ENCODE measurements at regions not wholly inside any gene's neighbourhood (a gene's known extent, or its start where the extent isn't known, plus 50 kb on each side); places are given as distances from the start of the nearest gene placed in this dataset.

GRCh38 chr2:206212673-206213513 is 53.2 kb downstream of the EEF1B2 start:
- H3K4me3 Mint-ChIP-seq, result peak overlapping the region; percentile 89

DNA sequence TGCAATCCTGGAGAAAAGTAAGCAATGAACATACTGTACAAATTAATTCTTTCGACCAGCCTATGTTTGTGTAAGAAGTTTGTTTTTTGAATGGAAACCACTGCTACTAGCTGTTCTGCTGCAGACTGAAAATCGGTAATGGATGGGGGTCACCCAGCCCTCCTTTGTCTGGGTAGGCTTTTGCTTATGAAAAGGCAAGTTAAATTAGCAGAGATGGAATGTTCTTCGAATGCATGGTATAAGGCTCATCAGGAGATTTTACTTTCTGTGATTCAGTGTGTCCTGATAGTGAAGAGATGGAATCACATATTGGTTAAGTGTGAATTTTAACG is 53.8 kb downstream of the EEF1B2 start:
- TF ChIP-seq, protein P1, sequence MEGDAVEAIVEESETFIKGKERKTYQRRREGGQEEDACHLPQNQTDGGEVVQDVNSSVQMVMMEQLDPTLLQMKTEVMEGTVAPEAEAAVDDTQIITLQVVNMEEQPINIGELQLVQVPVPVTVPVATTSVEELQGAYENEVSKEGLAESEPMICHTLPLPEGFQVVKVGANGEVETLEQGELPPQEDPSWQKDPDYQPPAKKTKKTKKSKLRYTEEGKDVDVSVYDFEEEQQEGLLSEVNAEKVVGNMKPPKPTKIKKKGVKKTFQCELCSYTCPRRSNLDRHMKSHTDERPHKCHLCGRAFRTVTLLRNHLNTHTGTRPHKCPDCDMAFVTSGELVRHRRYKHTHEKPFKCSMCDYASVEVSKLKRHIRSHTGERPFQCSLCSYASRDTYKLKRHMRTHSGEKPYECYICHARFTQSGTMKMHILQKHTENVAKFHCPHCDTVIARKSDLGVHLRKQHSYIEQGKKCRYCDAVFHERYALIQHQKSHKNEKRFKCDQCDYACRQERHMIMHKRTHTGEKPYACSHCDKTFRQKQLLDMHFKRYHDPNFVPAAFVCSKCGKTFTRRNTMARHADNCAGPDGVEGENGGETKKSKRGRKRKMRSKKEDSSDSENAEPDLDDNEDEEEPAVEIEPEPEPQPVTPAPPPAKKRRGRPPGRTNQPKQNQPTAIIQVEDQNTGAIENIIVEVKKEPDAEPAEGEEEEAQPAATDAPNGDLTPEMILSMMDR (IDR thresholded peaks at IDR 0.05), result no peak
- DNase-seq, result no peak
- Mint-ChIP-seq H3K4me1 (ENCODE audit: low read depth) (peaks cover 41% of the 10 kb centered on the region), H3K27me3 (ENCODE audit: insufficient read depth) (peaks cover 7% of the 10 kb centered on the region; the same call in 1 of the 2 replicates), H3K36me3 (ENCODE audit: low read depth) (no peaks in the 10 kb centered on the region; the same call in 1 of the 2 replicates), H3K27ac (peak overlapping the region; percentile 73), H3K4me3 (peak overlapping the region; percentile 89), H3K9me3 (no peaks in the 10 kb centered on the region)

More at GRCh38 chr2:206212673-206213513, 53.2 kb downstream of the EEF1B2 start:
- H3K27ac Mint-ChIP-seq, result peak overlapping the region; percentile 73
- no peaks in the 10 kb centered on the region for H3K9me3 Mint-ChIP-seq
- DNase-seq, result peak; percentile 68
- H3K27me3 Mint-ChIP-seq (ENCODE audit: insufficient read depth), result peaks cover 5% of the 10 kb centered on the region; the same call in 1 of the 2 replicates
- TF ChIP-seq, protein P1 (IDR thresholded peaks at IDR 0.05), result peak; percentile 51
- H3K36me3 Mint-ChIP-seq (ENCODE audit: low read depth), result no peaks in the 10 kb centered on the region; the same call in 1 of the 2 replicates
- H3K4me1 Mint-ChIP-seq (ENCODE audit: low read depth), result peaks cover 38% of the 10 kb centered on the region

DNA sequence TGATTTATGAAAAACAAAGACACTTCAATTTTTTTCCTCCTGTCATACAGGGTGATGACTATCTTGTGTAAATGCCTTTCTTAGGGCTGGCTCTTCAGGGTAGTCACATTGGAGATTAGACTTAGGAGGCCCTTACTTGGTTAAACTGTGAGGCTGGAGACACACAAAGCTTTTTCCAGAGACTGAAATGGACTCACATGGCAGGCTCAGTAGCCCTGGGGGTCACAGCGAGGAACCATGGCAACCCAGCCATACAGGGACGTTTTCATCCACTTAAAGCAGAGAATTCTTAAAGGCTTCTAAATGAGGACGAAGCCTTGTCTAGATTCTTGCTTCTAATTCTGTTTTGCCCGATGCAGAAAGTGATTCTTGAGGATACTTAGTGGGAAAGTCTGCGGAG is 57.3 kb upstream of the ZDBF2 start:
- TF ChIP-seq, protein P1 (IDR thresholded peaks at IDR 0.05), result no peak

GRCh38 chr2:206217743-206218142 is 56.7 kb upstream of the ZDBF2 start:
- H3K4me1 Mint-ChIP-seq (ENCODE audit: low read depth), result peaks cover 21% of the 10 kb centered on the region
- peaks cover 15% of the 10 kb centered on the region for H3K27me3 Mint-ChIP-seq (ENCODE audit: insufficient read depth)
- TF ChIP-seq, protein P1 (IDR thresholded peaks at IDR 0.05), result no peak
- no peak overlapping the region for H3K27ac Mint-ChIP-seq
- no peaks in the 10 kb centered on the region for H3K36me3 Mint-ChIP-seq (ENCODE audit: low read depth)
- H3K4me3 Mint-ChIP-seq, result no peak overlapping the region
- peaks cover 4% of the 10 kb centered on the region; the same call in 1 of the 2 replicates for H3K9me3 Mint-ChIP-seq
- DNase-seq, result no peak

More for the DNA sequence above, 57.3 kb upstream of the ZDBF2 start:
- Mint-ChIP-seq H3K27me3 (ENCODE audit: insufficient read depth) (peaks cover 15% of the 10 kb centered on the region), H3K36me3 (ENCODE audit: low read depth) (no peaks in the 10 kb centered on the region), H3K4me3 (no peak overlapping the region), H3K9me3 (peaks cover 4% of the 10 kb centered on the region; the same call in 1 of the 2 replicates), H3K27ac (no peak overlapping the region), H3K4me1 (ENCODE audit: low read depth) (peaks cover 27% of the 10 kb centered on the region)
- no peak for DNase-seq

DNA sequence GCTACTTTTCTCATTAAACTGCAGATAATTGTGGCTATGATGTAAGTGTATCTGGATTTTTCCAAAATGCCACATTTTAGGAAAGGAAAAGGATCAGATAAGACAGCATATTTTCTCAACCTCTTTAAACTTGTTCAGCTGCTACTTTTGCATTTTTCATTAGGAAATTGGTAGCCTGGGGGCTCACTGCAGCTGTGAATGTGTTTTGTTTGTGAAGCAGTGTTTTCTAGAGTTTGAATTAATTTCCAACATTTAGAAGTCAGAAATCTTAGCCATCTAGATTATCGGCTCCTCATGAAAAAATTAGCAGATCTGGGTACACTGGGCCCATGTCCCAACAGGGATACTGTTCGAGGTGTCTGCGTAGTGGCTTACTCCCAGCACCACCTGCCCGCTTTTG is 56.3 kb upstream of the ZDBF2 start:
- Mint-ChIP-seq H3K27me3 (ENCODE audit: insufficient read depth) (peaks cover 15% of the 10 kb centered on the region), H3K9me3 (peaks cover 4% of the 10 kb centered on the region; the same call in 1 of the 2 replicates), H3K36me3 (ENCODE audit: low read depth) (no peaks in the 10 kb centered on the region), H3K4me1 (ENCODE audit: low read depth) (peaks cover 17% of the 10 kb centered on the region), H3K27ac (no peak overlapping the region), H3K4me3 (no peak overlapping the region)
- TF ChIP-seq, protein P1 (IDR thresholded peaks at IDR 0.05), result no peak
- no peak for DNase-seq

Data from HFFc6 (cell line).